CD4-positive, CD25-positive, alpha-beta regulatory T cell (primary cell): ENCODE measurements at regions not wholly inside any gene's neighbourhood (a gene's known extent, or its start where the extent isn't known, plus 50 kb on each side); places are given as distances from the start of the nearest gene placed in this dataset.
A peak's percentile ranks its signal among the peaks of the same experiment; 100 is the strongest.

ENCODE experiments used
- ATAC-seq, 2 donors: fragments of 150-1000 bp; cut with Tn5 transposase; one replicate each; pipeline ENCODE4 v1.10.0; 2021; ENCODE audit warnings: low read depth in 2 of 2, moderate number of reproducible peaks in 2 of 2, moderate library complexity in 1 of 2
- DNase-seq, 3 donors: peaks; one replicate each; pipeline versions ENCODE4 v3.0.0 to v3.0.0-alpha.2; 2012 to 2022; ENCODE audit warnings: mixed read lengths in 1 of 3
- H3K27ac ChIP-seq: one replicate; pipeline ENCODE4 v1.7.0; 2013; ENCODE audit warnings: mild to moderate bottlenecking, low read length; ENCODE audit not compliant: insufficient read depth, poor library complexity, severe bottlenecking
- H3K27me3 ChIP-seq: one replicate; pipeline ENCODE4 v1.7.0; 2013; ENCODE audit warnings: low read length; ENCODE audit not compliant: control insufficient read depth, insufficient read depth
- H3K36me3 ChIP-seq: one replicate; pipeline ENCODE4 v1.7.0; 2013; ENCODE audit warnings: mild to moderate bottlenecking, low read length, moderate library complexity; ENCODE audit not compliant: control insufficient read depth, insufficient read depth
- H3K4me1 ChIP-seq: 2 replicates; pipeline ENCODE4 v1.7.0; 2013; ENCODE audit warnings: mild to moderate bottlenecking, low read length; ENCODE audit not compliant: insufficient read depth, control insufficient read depth, poor library complexity, severe bottlenecking
- H3K4me3 ChIP-seq: one replicate; pipeline ENCODE4 v1.7.0; 2013; ENCODE audit warnings: low read depth, mild to moderate bottlenecking, low read length, moderate library complexity
- H3K9me3 ChIP-seq, 2 experiments: 1 replicate in 1 of 2; 2 replicates in 1 of 2; pipeline ENCODE4 v1.7.0; 2013; ENCODE audit warnings: low read length in 2 of 2, mild to moderate bottlenecking in 1 of 2, moderate library complexity in 1 of 2; ENCODE audit not compliant: control insufficient read depth in 2 of 2
- H3K27ac Mint-ChIP-seq, 3 donors: one replicate each; pipeline ENCODE4 v1.8.0; 2020 to 2022; ENCODE audit warnings: mild to moderate bottlenecking in 3 of 3, mixed read lengths in 3 of 3, moderate library complexity in 2 of 3
- H3K27me3 Mint-ChIP-seq: one replicate; pipeline ENCODE4 v1.8.0; 2022; ENCODE audit warnings: mild to moderate bottlenecking, mixed read lengths
- H3K36me3 Mint-ChIP-seq: one replicate; pipeline ENCODE4 v1.8.0; 2020; ENCODE audit warnings: mixed read lengths
- H3K4me1 Mint-ChIP-seq, 4 donors: one replicate each; pipeline ENCODE4 v1.8.0; 2020 to 2022; ENCODE audit warnings: mixed read lengths in 4 of 4, mild to moderate bottlenecking in 1 of 4
- H3K4me3 Mint-ChIP-seq, 4 donors: one replicate each; pipeline ENCODE4 v1.8.0; 2020 to 2022; ENCODE audit warnings: mild to moderate bottlenecking in 4 of 4, mixed read lengths in 4 of 4, moderate library complexity in 3 of 4
- H3K9me3 Mint-ChIP-seq, 7 donors: one replicate each; pipeline ENCODE4 v1.8.0; 2020 to 2022; ENCODE audit warnings: mixed read lengths in 7 of 7, mild to moderate bottlenecking in 3 of 7, moderate library complexity in 2 of 7

- no peak overlapping the region for H3K27ac Mint-ChIP-seq
- ATAC-seq (no peak), DNase-seq (no peak)
- Histone ChIP-seq H3K36me3 (no peaks in the 10 kb centered on the region), H3K4me1 (no peaks in the 10 kb centered on the region), H3K27ac (no peak overlapping the region), H3K27me3 (peaks cover 10% of the 10 kb centered on the region), H3K4me3 (no peak overlapping the region), H3K9me3 (no peaks in the 10 kb centered on the region)
- H3K36me3 Mint-ChIP-seq: no peaks in the 10 kb centered on the region
- no peak overlapping the region for H3K4me3 Mint-ChIP-seq
- no peaks in the 10 kb centered on the region for H3K4me1 Mint-ChIP-seq
- H3K9me3 Mint-ChIP-seq: peaks cover 0 to 2% (median 0%) of the 10 kb centered on the region in 7 donors
- H3K27me3 Mint-ChIP-seq: peaks cover 54% of the 10 kb centered on the region
Observed at GRCh38 chr18:59990121-59990823, 90.5 kb downstream of the PMAIP1 start.

- H3K4me3 ChIP-seq: no peak overlapping the region
- no peaks in the 10 kb centered on the region for H3K4me1 Mint-ChIP-seq
- ATAC-seq (peak in 1 of 2 donors; percentile 61), DNase-seq (peak; percentile 33 to 72 (median 52))
- peaks cover 0 to 2% (median 0%) of the 10 kb centered on the region in 7 donors for H3K9me3 Mint-ChIP-seq
- no peaks in the 10 kb centered on the region for H3K4me1 ChIP-seq
- no peak overlapping the region for H3K27ac Mint-ChIP-seq
- no peaks in the 10 kb centered on the region for H3K36me3 Mint-ChIP-seq
- no peak overlapping the region for H3K4me3 Mint-ChIP-seq
- no peaks in the 10 kb centered on the region for H3K36me3 ChIP-seq
- no peaks in the 10 kb centered on the region for H3K9me3 ChIP-seq
- H3K27ac ChIP-seq: no peak overlapping the region
- peaks cover 10% of the 10 kb centered on the region for H3K27me3 ChIP-seq
- peaks cover 39% of the 10 kb centered on the region for H3K27me3 Mint-ChIP-seq
Observed at GRCh38 chr18:59988098-59988706, 88.4 kb downstream of the PMAIP1 start.

GRCh38 chr18:59987102-59987501, 87.3 kb downstream of the PMAIP1 start:
- peaks cover 28% of the 10 kb centered on the region for H3K27me3 Mint-ChIP-seq
- no peak overlapping the region for H3K4me3 Mint-ChIP-seq
- no peaks in the 10 kb centered on the region for H3K4me1 Mint-ChIP-seq
- Histone ChIP-seq H3K4me3 (no peak overlapping the region), H3K9me3 (no peaks in the 10 kb centered on the region), H3K4me1 (no peaks in the 10 kb centered on the region), H3K36me3 (no peaks in the 10 kb centered on the region), H3K27ac (no peak overlapping the region), H3K27me3 (peaks cover 10% of the 10 kb centered on the region)
- H3K9me3 Mint-ChIP-seq: peaks cover 0 to 2% (median 0%) of the 10 kb centered on the region in 7 donors
- ATAC-seq (no peak), DNase-seq (no peak)
- H3K36me3 Mint-ChIP-seq: no peaks in the 10 kb centered on the region
- no peak overlapping the region for H3K27ac Mint-ChIP-seq

- Mint-ChIP-seq H3K4me1 (no peaks in the 10 kb centered on the region), H3K36me3 (no peaks in the 10 kb centered on the region), H3K27ac (no peak overlapping the region), H3K9me3 (peaks cover 0 to 2% (median 0%) of the 10 kb centered on the region in 7 donors), H3K4me3 (no peak overlapping the region), H3K27me3 (peaks cover 24% of the 10 kb centered on the region)
- ATAC-seq: no peak
- no peaks in the 10 kb centered on the region for H3K4me1 ChIP-seq
- DNase-seq: no peak
- H3K27me3 ChIP-seq: peaks cover 7% of the 10 kb centered on the region
- no peak overlapping the region for H3K4me3 ChIP-seq
- H3K36me3 ChIP-seq: no peaks in the 10 kb centered on the region
- no peaks in the 10 kb centered on the region for H3K9me3 ChIP-seq
- H3K27ac ChIP-seq: no peak overlapping the region
Observed at GRCh38 chr18:59986139-59986538, 86.3 kb downstream of the PMAIP1 start.

- H3K4me1 Mint-ChIP-seq: no peaks in the 10 kb centered on the region
- DNase-seq (no peak), ATAC-seq (no peak)
- peaks cover 4% of the 10 kb centered on the region for H3K27me3 ChIP-seq
- H3K9me3 ChIP-seq: no peaks in the 10 kb centered on the region
- no peaks in the 10 kb centered on the region for H3K4me1 ChIP-seq
- no peak overlapping the region for H3K4me3 Mint-ChIP-seq
- H3K27ac ChIP-seq: no peak overlapping the region
- H3K9me3 Mint-ChIP-seq: no peaks in the 10 kb centered on the region
- H3K36me3 Mint-ChIP-seq: no peaks in the 10 kb centered on the region
- H3K27ac Mint-ChIP-seq: no peak overlapping the region
- peaks cover 16% of the 10 kb centered on the region for H3K27me3 Mint-ChIP-seq
- H3K4me3 ChIP-seq: no peak overlapping the region
- no peaks in the 10 kb centered on the region for H3K36me3 ChIP-seq
Observed at GRCh38 chr18:59985289-59985688, 85.5 kb downstream of the PMAIP1 start.

GRCh38 chr18:59983506-59983905, 83.7 kb downstream of the PMAIP1 start:
- H3K27ac ChIP-seq: no peak overlapping the region
- no peaks in the 10 kb centered on the region for H3K36me3 ChIP-seq
- ATAC-seq: no peak
- DNase-seq: no peak
- H3K27me3 ChIP-seq: no peaks in the 10 kb centered on the region
- Mint-ChIP-seq H3K36me3 (no peaks in the 10 kb centered on the region), H3K4me1 (no peaks in the 10 kb centered on the region), H3K9me3 (no peaks in the 10 kb centered on the region), H3K27ac (no peak overlapping the region), H3K4me3 (no peak overlapping the region), H3K27me3 (peaks cover 5% of the 10 kb centered on the region)
- no peaks in the 10 kb centered on the region for H3K4me1 ChIP-seq
- H3K4me3 ChIP-seq: no peak overlapping the region
- no peaks in the 10 kb centered on the region for H3K9me3 ChIP-seq

GRCh38 chr18:59980188-59980637, 80.4 kb downstream of the PMAIP1 start:
- Histone ChIP-seq H3K4me1 (no peaks in the 10 kb centered on the region), H3K9me3 (no peaks in the 10 kb centered on the region), H3K27me3 (no peaks in the 10 kb centered on the region), H3K4me3 (no peak overlapping the region), H3K36me3 (no peaks in the 10 kb centered on the region), H3K27ac (no peak overlapping the region)
- no peaks in the 10 kb centered on the region for H3K9me3 Mint-ChIP-seq
- H3K36me3 Mint-ChIP-seq: no peaks in the 10 kb centered on the region
- no peaks in the 10 kb centered on the region for H3K4me1 Mint-ChIP-seq
- no peaks in the 10 kb centered on the region for H3K27me3 Mint-ChIP-seq
- H3K4me3 Mint-ChIP-seq: no peak overlapping the region
- ATAC-seq (no peak), DNase-seq (no peak)
- no peak overlapping the region for H3K27ac Mint-ChIP-seq
